Keratinocyte (primary cell): ENCODE measurements at regions not wholly inside any gene's neighbourhood (a gene's known extent, or its start where the extent isn't known, plus 50 kb on each side); places are given as distances from the start of the nearest gene placed in this dataset.

ENCODE experiments used
- DNase-seq: peaks from one replicate; pipeline ENCODE4 v3.0.0-alpha.2; 2011; ENCODE audit warnings: low read depth, missing footprints, low spot score
- FAIRE-seq: peaks from 2 replicates; lab custom pipeline; 2011; peaks lifted over from hg19 to GRCh38; lab: Jason Lieb, UNC
- H2AFZ ChIP-seq: 2 replicates; pipeline ENCODE4 v1.6.0; 2012; ENCODE audit warnings: low read length, control low read depth, inconsistent platforms; ENCODE audit not compliant: control insufficient read depth
- H3K27ac ChIP-seq: 2 replicates; pipeline ENCODE4 v1.5.1; 2011; ENCODE audit warnings: low read length; ENCODE audit not compliant: control insufficient read depth, insufficient read depth
- H3K27me3 ChIP-seq: 3 replicates; pipeline ENCODE4 v1.6.0; 2011; ENCODE audit warnings: low read length; ENCODE audit not compliant: control insufficient read depth, insufficient read depth; ENCODE audit errors: extremely low read depth
- H3K36me3 ChIP-seq, 2 experiments: 2 replicates in 1 of 2; 3 replicates in 1 of 2; pipeline ENCODE4 v1.5.1; 2011; ENCODE audit warnings: low read length in 2 of 2, mild to moderate bottlenecking in 1 of 2; ENCODE audit not compliant: control insufficient read depth in 2 of 2, insufficient read depth in 2 of 2; ENCODE audit errors: extremely low read depth in 1 of 2
- H3K4me1 ChIP-seq: 3 replicates; pipeline ENCODE4 v1.5.1; 2011; ENCODE audit warnings: low read length; ENCODE audit not compliant: control insufficient read depth, insufficient read depth; ENCODE audit errors: extremely low read depth
- H3K4me2 ChIP-seq: 3 replicates; pipeline ENCODE4 v1.6.0; 2011; ENCODE audit warnings: low read depth, low read length; ENCODE audit not compliant: control insufficient read depth, insufficient read depth; ENCODE audit errors: extremely low read depth
- H3K4me3 ChIP-seq, 3 experiments: fragments of 200-600 bp in 1 of 3; sonication (generic) in 1 of 3; 2 replicates in 2 of 3; 3 replicates in 1 of 3; pipeline ENCODE4 v1.5.1; 2011 to 2016; ENCODE audit warnings: low read length in 3 of 3, mild to moderate bottlenecking in 3 of 3, control low read depth in 2 of 3, inconsistent platforms in 1 of 3, low read depth in 1 of 3, mixed read lengths in 1 of 3, mixed run types in 1 of 3, moderate library complexity in 1 of 3; ENCODE audit not compliant: control insufficient read depth in 2 of 3, insufficient read depth in 2 of 3; ENCODE audit errors: extremely low read depth in 1 of 3
- H3K79me2 ChIP-seq: 2 replicates; pipeline ENCODE4 v1.6.0; 2012; ENCODE audit warnings: low read length; ENCODE audit not compliant: control insufficient read depth, insufficient read depth
- H3K9ac ChIP-seq: 3 replicates; pipeline ENCODE4 v1.6.0; 2011; ENCODE audit warnings: low read length; ENCODE audit not compliant: control insufficient read depth, insufficient read depth; ENCODE audit errors: extremely low read depth
- H3K9me1 ChIP-seq: 3 replicates; pipeline ENCODE4 v1.6.0; 2011; ENCODE audit warnings: low read length; ENCODE audit not compliant: control insufficient read depth, insufficient read depth; ENCODE audit errors: extremely low read depth
- H3K9me3 ChIP-seq: 2 replicates; pipeline ENCODE4 v1.5.1; 2012; ENCODE audit warnings: low read depth, low read length; ENCODE audit not compliant: control insufficient read depth
- H4K20me1 ChIP-seq: 3 replicates; pipeline ENCODE4 v1.6.0; 2011; ENCODE audit warnings: low read length; ENCODE audit not compliant: control insufficient read depth, insufficient read depth; ENCODE audit errors: extremely low read depth
- EZH2 ChIP-seq: IDR thresholded peaks from one replicate; pipeline ENCODE4 v1.6.1; 2012; ENCODE audit warnings: inconsistent platforms, mild to moderate bottlenecking, low read length, moderate library complexity
- dilution Hi-C: fragments of 300-500 bp; cut with MboI; formaldehyde crosslinking; loops from one replicate; pipeline ENCODE4 v1.7.0; 2020; ENCODE audit warnings: low sequenced_read_pairs; ENCODE audit not compliant: extremely low pct_ligation_motif_present
- TF ChIP-seq, protein P1 (sequence below), 3 experiments: IDR thresholded peaks in 1 of 3; conservative IDR thresholded peaks in 1 of 3; optimal IDR thresholded peaks in 1 of 3; 2 replicates in 2 of 3; 3 replicates in 1 of 3; pipeline versions ENCODE3 to v1.5.1; 2011; ENCODE audit warnings: low read length in 3 of 3, mild to moderate bottlenecking in 3 of 3, moderate library complexity in 2 of 3, control low read depth in 1 of 3, inconsistent platforms in 1 of 3; ENCODE audit not compliant: insufficient read depth in 2 of 3; ENCODE audit errors: extremely low read depth in 1 of 3

DNA sequence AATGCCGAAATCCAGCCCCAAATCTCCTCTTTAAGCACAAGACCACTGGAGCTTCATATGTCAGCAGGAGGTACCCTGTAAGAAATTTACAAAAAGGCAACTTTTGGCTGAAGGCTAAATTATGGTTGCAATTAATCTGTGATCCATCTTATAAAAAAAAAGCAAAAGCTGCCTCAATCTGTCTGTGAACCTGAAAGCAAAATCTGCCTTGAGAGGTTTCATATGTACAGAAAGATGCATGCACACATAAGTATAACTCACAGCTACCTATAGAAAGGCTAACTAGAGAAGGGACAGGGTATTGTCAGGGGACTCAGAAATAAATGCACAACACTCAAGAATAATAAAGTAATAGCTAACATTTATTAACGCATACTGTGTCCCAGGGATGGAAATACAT is 964.2 kb upstream of the ADGRL2 start:
- H3K4me2 ChIP-seq, result no peak overlapping the region
- H3K9ac ChIP-seq, result no peak overlapping the region
- no peaks in the 10 kb centered on the region for H3K36me3 ChIP-seq
- H2AFZ ChIP-seq, result no peak overlapping the region
- no peaks in the 10 kb centered on the region for H3K9me3 ChIP-seq
- no peaks in the 10 kb centered on the region for H3K4me1 ChIP-seq
- DNase-seq (no peak), FAIRE-seq (no peak)
- H3K27ac ChIP-seq, result no peak overlapping the region
- no peak overlapping the region for H3K4me3 ChIP-seq
- no peaks in the 10 kb centered on the region for H4K20me1 ChIP-seq
- H3K9me1 ChIP-seq, result no peaks in the 10 kb centered on the region
- H3K27me3 ChIP-seq, result no peaks in the 10 kb centered on the region
- dilution Hi-C loops, result no loop called here
- no peaks in the 10 kb centered on the region for H3K79me2 ChIP-seq
- TF ChIP-seq, protein P1, sequence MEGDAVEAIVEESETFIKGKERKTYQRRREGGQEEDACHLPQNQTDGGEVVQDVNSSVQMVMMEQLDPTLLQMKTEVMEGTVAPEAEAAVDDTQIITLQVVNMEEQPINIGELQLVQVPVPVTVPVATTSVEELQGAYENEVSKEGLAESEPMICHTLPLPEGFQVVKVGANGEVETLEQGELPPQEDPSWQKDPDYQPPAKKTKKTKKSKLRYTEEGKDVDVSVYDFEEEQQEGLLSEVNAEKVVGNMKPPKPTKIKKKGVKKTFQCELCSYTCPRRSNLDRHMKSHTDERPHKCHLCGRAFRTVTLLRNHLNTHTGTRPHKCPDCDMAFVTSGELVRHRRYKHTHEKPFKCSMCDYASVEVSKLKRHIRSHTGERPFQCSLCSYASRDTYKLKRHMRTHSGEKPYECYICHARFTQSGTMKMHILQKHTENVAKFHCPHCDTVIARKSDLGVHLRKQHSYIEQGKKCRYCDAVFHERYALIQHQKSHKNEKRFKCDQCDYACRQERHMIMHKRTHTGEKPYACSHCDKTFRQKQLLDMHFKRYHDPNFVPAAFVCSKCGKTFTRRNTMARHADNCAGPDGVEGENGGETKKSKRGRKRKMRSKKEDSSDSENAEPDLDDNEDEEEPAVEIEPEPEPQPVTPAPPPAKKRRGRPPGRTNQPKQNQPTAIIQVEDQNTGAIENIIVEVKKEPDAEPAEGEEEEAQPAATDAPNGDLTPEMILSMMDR (optimal IDR thresholded peaks at IDR 0.05 in 1 of 3, IDR thresholded peaks at IDR 0.05 in 1 of 3, conservative IDR thresholded peaks at IDR 0.05 in 1 of 3; ENCODE audit: extremely low read depth in 1 of 3, insufficient read depth in 2 of 3, low read length in 3 of 3), result no peak
- no peak for TF ChIP-seq EZH2

DNA sequence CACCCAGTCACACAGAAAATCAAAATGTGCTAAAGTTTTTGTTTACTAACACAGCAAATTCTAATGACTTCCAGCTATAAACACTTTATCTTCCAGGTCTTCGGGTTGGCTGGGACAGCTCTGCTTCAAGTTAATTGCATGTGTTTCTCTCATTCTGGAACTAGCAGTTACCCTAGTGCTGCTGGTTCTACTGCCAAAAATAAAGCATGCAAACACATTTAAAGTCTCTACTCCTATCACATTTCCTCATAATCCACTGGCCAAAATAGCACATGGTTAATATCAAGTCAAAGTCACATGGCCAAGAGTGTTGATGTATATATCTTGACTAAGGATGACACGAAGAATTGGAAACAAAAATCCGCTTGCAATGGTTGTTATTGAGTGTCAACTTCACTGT is 973.1 kb upstream of the ADGRL2 start:
- no peak for DNase-seq
- H3K27ac ChIP-seq, result no peak overlapping the region

More for the DNA sequence above, 973.1 kb upstream of the ADGRL2 start:
- dilution Hi-C loops, result no loop called here
- Histone ChIP-seq H3K4me2 (no peak overlapping the region), H3K27me3 (no peaks in the 10 kb centered on the region), H2AFZ (no peak overlapping the region), H3K36me3 (no peaks in the 10 kb centered on the region), H3K79me2 (no peaks in the 10 kb centered on the region), H3K4me3 (no peak overlapping the region), H3K9ac (no peak overlapping the region), H4K20me1 (no peaks in the 10 kb centered on the region), H3K4me1 (no peaks in the 10 kb centered on the region), H3K9me1 (no peaks in the 10 kb centered on the region), H3K9me3 (no peaks in the 10 kb centered on the region)
- FAIRE-seq, result no peak
- no peak for TF ChIP-seq EZH2
- TF ChIP-seq, protein P1 (optimal IDR thresholded peaks at IDR 0.05 in 1 of 3, IDR thresholded peaks at IDR 0.05 in 1 of 3, conservative IDR thresholded peaks at IDR 0.05 in 1 of 3; ENCODE audit: extremely low read depth in 1 of 3, insufficient read depth in 2 of 3, low read length in 3 of 3), result no peak
